OCI-LY3 (cell line): ENCODE measurements at regions not wholly inside any gene's neighbourhood (a gene's known extent, or its start where the extent isn't known, plus 50 kb on each side); places are given as distances from the start of the nearest gene placed in this dataset.

Experiments used
- H2AFZ ChIP-seq: fragments of 200-600, 300-600 bp; shearing (Covaris generic); 2 replicates; pipeline ENCODE4 v1.6.0; 2014; ENCODE audit warnings: antibody characterized with exemption, low read depth, low read length
- H3K27ac ChIP-seq: fragments of 200-600, 300-600 bp; sonication (generic); 2 replicates; pipeline ENCODE4 v1.5.1; 2014; ENCODE audit warnings: mild to moderate bottlenecking, low read length, moderate library complexity, mixed read lengths
- H3K27me3 ChIP-seq: fragments of 200-600, 300-600 bp; sonication (generic); 2 replicates; pipeline ENCODE4 v1.6.1; 2014; ENCODE audit warnings: low read depth, low read length, mixed read lengths
- H3K36me3 ChIP-seq: fragments of 200-600, 300-600 bp; sonication (generic); replicated peaks from 2 replicates; pipeline ENCODE3; 2014; ENCODE audit warnings: low read depth, low read length, mixed read lengths
- H3K4me1 ChIP-seq: fragments of 300-600, 200-600 bp; sonication (generic); 2 replicates; pipeline ENCODE4 v1.6.1; 2014; ENCODE audit warnings: low read length, mixed read lengths
- H3K4me2 ChIP-seq: fragments of 200-600, 300-600 bp; sonication (generic); 2 replicates; pipeline ENCODE4 v1.6.1; 2014; ENCODE audit warnings: low read length, mixed read lengths
- H3K4me3 ChIP-seq: fragments of 300-600, 200-600 bp; sonication (generic); 2 replicates; pipeline ENCODE4 v1.5.1; 2014; ENCODE audit warnings: antibody characterized with exemption, mild to moderate bottlenecking, low read length, moderate library complexity
- H3K79me2 ChIP-seq: fragments of 300-600, 200-600 bp; shearing (Covaris generic); 2 replicates; pipeline ENCODE4 v1.6.1; 2014; ENCODE audit warnings: mild to moderate bottlenecking, low read length, mixed read lengths
- H3K9ac ChIP-seq: fragments of 300-600, 200-600 bp; shearing (Covaris generic); 2 replicates; pipeline ENCODE4 v1.6.0; 2014; ENCODE audit warnings: mild to moderate bottlenecking, low read length, moderate library complexity
- H3K9me3 ChIP-seq: fragments of 200-600, 300-600 bp; shearing (Covaris generic); 2 replicates; pipeline ENCODE4 v1.6.1; 2014; ENCODE audit warnings: low read length, mixed read lengths; ENCODE audit not compliant: insufficient read depth
- H4K20me1 ChIP-seq: fragments of 200-600, 300-600 bp; sonication (generic); 2 replicates; pipeline ENCODE4 v1.6.1; 2016; ENCODE audit warnings: low read length, mixed read lengths; ENCODE audit not compliant: insufficient read depth
- EZH2phosphoT487 ChIP-seq: fragments of 200-600 bp; shearing (Covaris generic); IDR thresholded peaks from 2 replicates; pipeline ENCODE4 v1.6.1; 2018; ENCODE audit warnings: antibody characterized with exemption, mixed run types, low read depth
- TF ChIP-seq, protein P1 (sequence below): fragments of 200-600, 300-600 bp; sonication (generic); IDR thresholded peaks from 2 replicates; pipeline ENCODE4 v1.5.1; 2014; ENCODE audit warnings: antibody characterized with exemption, low read length, low read depth

DNA sequence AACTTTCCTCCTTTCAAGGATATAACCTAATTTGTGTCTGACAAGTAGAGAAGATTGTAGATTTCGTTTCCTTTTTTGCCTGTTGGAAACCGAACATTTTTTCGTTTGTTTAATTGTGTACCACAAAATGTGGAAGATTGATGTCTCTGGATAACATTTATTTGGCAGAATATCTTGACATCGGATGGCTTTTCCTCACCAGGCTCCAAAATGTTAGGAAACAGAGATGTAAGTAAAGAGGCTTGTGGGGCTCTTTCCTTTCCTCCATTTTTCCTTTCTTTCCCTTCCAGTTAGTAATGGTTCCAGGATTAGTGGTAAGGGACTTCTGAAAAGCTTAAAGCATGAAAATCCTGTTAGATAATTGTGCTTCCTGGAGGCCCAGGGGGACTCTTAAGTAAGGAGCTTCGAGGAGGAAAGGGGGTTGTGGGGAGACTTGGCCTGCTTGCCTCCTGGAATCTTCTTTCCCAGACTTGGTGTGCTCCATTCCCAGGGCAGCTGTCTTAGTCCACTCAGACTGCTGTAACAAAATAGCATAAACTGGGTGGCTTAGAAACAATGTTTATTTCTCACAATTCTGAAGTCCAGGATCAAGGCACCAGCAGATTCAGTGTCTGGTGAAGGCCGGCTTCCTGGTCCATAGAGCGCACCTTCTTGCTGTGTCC is 243.1 kb upstream of the PWP1 start:
- no peak overlapping the region for H3K9ac ChIP-seq
- 0 out of 2 replicates have a peak, but pooled peaks cover 2% of the 10 kb centered on the region for H3K27me3 ChIP-seq
- H3K4me3 ChIP-seq: no peak overlapping the region
- no peak for TF ChIP-seq EZH2phosphoT487
- TF ChIP-seq, protein P1, sequence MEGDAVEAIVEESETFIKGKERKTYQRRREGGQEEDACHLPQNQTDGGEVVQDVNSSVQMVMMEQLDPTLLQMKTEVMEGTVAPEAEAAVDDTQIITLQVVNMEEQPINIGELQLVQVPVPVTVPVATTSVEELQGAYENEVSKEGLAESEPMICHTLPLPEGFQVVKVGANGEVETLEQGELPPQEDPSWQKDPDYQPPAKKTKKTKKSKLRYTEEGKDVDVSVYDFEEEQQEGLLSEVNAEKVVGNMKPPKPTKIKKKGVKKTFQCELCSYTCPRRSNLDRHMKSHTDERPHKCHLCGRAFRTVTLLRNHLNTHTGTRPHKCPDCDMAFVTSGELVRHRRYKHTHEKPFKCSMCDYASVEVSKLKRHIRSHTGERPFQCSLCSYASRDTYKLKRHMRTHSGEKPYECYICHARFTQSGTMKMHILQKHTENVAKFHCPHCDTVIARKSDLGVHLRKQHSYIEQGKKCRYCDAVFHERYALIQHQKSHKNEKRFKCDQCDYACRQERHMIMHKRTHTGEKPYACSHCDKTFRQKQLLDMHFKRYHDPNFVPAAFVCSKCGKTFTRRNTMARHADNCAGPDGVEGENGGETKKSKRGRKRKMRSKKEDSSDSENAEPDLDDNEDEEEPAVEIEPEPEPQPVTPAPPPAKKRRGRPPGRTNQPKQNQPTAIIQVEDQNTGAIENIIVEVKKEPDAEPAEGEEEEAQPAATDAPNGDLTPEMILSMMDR: no peak
- no peaks in the 10 kb centered on the region for H3K4me1 ChIP-seq
- no peak overlapping the region for H3K27ac ChIP-seq
- no peak overlapping the region for H3K4me2 ChIP-seq
- no peaks in the 10 kb centered on the region for H3K36me3 ChIP-seq
- no peaks in the 10 kb centered on the region for H3K79me2 ChIP-seq
- no peaks in the 10 kb centered on the region for H4K20me1 ChIP-seq
- no peak overlapping the region for H2AFZ ChIP-seq
- no peaks in the 10 kb centered on the region for H3K9me3 ChIP-seq

DNA sequence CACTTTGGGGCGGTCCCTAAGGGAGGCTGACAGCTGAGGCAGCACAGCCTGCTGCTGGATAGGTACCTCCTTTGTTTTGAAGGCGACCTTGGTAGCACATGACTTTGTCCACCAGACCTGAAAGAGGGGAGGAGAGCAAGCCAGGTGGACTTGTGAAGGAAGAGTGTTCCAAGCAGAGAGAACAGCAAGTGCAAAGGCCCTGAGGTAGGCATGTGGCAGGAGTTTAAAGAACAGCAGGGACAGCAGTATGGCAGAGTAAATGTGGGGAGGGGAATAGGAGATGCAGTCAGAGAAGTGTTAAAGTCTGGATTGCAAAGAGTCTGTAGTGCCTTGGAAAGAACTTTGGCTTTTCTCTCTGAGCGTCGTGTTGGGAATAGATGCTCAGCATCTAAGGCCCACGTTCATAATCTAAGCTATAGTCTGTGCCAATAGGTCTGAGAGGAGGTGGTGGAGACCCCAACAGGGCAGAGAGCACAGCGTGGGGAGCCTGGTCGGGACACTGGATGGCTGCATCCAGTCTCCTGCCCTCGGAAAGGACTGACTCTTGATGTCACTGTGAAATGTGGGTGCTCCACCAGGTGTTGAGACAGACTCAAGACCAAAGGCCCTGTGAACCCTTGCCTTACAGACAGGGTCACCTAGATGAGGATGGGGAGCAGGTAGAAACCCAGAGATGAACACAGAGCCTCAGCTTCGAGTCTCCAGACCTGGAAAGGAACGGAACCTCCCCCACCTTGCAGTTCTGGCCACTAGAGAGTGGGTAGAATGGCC is 242.1 kb upstream of the PWP1 start:
- no peak overlapping the region for H3K9ac ChIP-seq
- no peaks in the 10 kb centered on the region for H4K20me1 ChIP-seq
- no peak overlapping the region for H3K4me3 ChIP-seq
- no peaks in the 10 kb centered on the region for H3K36me3 ChIP-seq
- H3K4me2 ChIP-seq: no peak overlapping the region
- H3K9me3 ChIP-seq: no peaks in the 10 kb centered on the region
- H2AFZ ChIP-seq: no peak overlapping the region
- H3K79me2 ChIP-seq: no peaks in the 10 kb centered on the region
- TF ChIP-seq, protein P1: no peak
- TF ChIP-seq EZH2phosphoT487: no peak
- H3K27me3 ChIP-seq: 0 out of 2 replicates have a peak, but pooled peaks cover 2% of the 10 kb centered on the region
- H3K4me1 ChIP-seq: no peaks in the 10 kb centered on the region
- H3K27ac ChIP-seq: no peak overlapping the region

DNA sequence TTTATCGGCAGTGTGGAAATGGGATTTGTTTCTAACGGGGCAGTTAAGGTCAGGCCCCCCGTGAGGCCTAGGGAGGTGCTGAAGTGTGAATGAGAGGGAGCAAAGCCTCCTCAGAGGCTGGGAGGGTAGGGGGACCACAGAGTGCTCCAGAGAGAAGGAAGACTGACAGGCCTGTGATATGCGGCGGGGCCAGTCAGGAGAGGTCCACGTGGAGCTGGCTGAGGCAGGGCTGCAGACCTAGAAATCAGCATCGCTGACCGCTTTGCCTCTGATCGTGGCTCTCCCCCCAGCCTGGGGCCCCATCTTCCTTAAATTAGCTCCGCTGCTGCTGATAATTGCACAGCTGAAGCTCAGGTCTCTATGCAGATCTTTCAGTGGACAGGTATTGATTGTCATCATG is 240.8 kb upstream of the PWP1 start:
- Histone ChIP-seq H3K79me2 (no peaks in the 10 kb centered on the region), H3K4me2 (no peak overlapping the region), H3K9me3 (no peaks in the 10 kb centered on the region), H3K4me1 (no peaks in the 10 kb centered on the region), H4K20me1 (no peaks in the 10 kb centered on the region), H3K27ac (no peak overlapping the region), H3K4me3 (no peak overlapping the region), H3K9ac (no peak overlapping the region), H3K27me3 (peaks cover 2% of the 10 kb centered on the region; the same call in 1 of the 2 replicates), H2AFZ (no peak overlapping the region), H3K36me3 (no peaks in the 10 kb centered on the region)
- no peak for TF ChIP-seq EZH2phosphoT487
- TF ChIP-seq, protein P1: no peak

DNA sequence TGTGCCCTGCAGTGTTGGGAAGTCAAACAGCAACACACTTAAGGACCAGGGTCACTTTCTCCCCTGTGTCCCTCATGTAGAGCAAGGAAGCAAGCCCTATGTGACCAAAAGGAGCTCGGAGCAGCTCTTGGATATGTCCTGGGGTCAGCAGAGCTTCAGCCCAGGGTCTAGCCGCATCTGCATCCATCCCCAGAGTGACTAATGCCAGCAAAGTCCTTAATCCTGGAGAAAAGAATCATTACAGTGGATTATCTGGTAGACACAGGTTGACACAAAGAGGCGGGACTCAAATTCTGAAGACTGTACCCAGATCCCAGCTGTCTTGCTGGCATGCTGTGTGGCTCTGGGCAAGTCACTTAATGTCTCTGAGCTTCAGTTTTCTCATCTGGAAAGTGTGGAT is 239.1 kb upstream of the PWP1 start:
- H3K27me3 ChIP-seq: peaks cover 9% of the 10 kb centered on the region
- H2AFZ ChIP-seq: no peak overlapping the region
- no peak overlapping the region for H3K27ac ChIP-seq
- no peaks in the 10 kb centered on the region for H4K20me1 ChIP-seq
- TF ChIP-seq EZH2phosphoT487: no peak
- no peaks in the 10 kb centered on the region for H3K79me2 ChIP-seq
- H3K9ac ChIP-seq: no peak overlapping the region
- H3K36me3 ChIP-seq: no peaks in the 10 kb centered on the region
- H3K9me3 ChIP-seq: no peaks in the 10 kb centered on the region
- H3K4me2 ChIP-seq: no peak overlapping the region
- no peak overlapping the region for H3K4me3 ChIP-seq
- no peaks in the 10 kb centered on the region for H3K4me1 ChIP-seq
